Stomach smooth muscle (tissue), 2 donors: ENCODE measurements at regions not wholly inside any gene's neighbourhood (a gene's known extent, or its start where the extent isn't known, plus 50 kb on each side); places are given as distances from the start of the nearest gene placed in this dataset.

Experiments
- H3K27ac ChIP-seq: one replicate; pipeline ENCODE4 v1.7.0; 2013; ENCODE audit warnings: mild to moderate bottlenecking, low read length, inconsistent platforms
- H3K27me3 ChIP-seq, 2 donors: one replicate each; pipeline ENCODE4 v1.7.0; 2013; ENCODE audit warnings: low read length in 2 of 2; ENCODE audit not compliant: insufficient read depth in 2 of 2, control insufficient read depth in 1 of 2
- H3K36me3 ChIP-seq, 2 donors: one replicate each; pipeline ENCODE4 v1.7.0; 2013; ENCODE audit warnings: low read length in 2 of 2; ENCODE audit not compliant: control insufficient read depth in 2 of 2, insufficient read depth in 2 of 2
- H3K4me1 ChIP-seq: one replicate; pipeline ENCODE4 v1.7.0; 2013; ENCODE audit warnings: low read length; ENCODE audit not compliant: control insufficient read depth, insufficient read depth
- H3K4me3 ChIP-seq, 2 donors: one replicate each; pipeline ENCODE4 v1.7.0; 2013; ENCODE audit warnings: low read length in 2 of 2
- H3K9ac ChIP-seq, 2 donors: one replicate each; pipeline ENCODE4 v1.7.0; 2013; ENCODE audit warnings: low read length in 2 of 2, mild to moderate bottlenecking in 1 of 2
- H3K9me3 ChIP-seq, 2 donors: one replicate each; pipeline ENCODE4 v1.7.0; 2013; ENCODE audit warnings: low read length in 2 of 2; ENCODE audit not compliant: control insufficient read depth in 2 of 2
- donor health status: healthy.
- donor health status: Pancreatic carcinoma.

- H3K9ac ChIP-seq = no peak overlapping the region
- H3K36me3 ChIP-seq = no peaks in the 10 kb centered on the region
- no peak overlapping the region for H3K4me3 ChIP-seq
- no peak overlapping the region for H3K27ac ChIP-seq
- peaks cover 9 to 15% of the 10 kb centered on the region in 2 donors for H3K9me3 ChIP-seq
- H3K27me3 ChIP-seq = no peaks in the 10 kb centered on the region
- no peaks in the 10 kb centered on the region for H3K4me1 ChIP-seq
Measured at GRCh38 chr6:156026486-156027247, 571.0 kb upstream of the NOX3 start.

- no peak overlapping the region for H3K9ac ChIP-seq
- peaks cover 9 to 15% of the 10 kb centered on the region in 2 donors for H3K9me3 ChIP-seq
- H3K4me1 ChIP-seq = no peaks in the 10 kb centered on the region
- H3K36me3 ChIP-seq = no peaks in the 10 kb centered on the region
- no peak overlapping the region for H3K4me3 ChIP-seq
- no peaks in the 10 kb centered on the region for H3K27me3 ChIP-seq
- no peak overlapping the region for H3K27ac ChIP-seq
Measured at GRCh38 chr6:156024339-156024738, 568.7 kb upstream of the NOX3 start.

GRCh38 chr6:156021746-156022396 is 566.2 kb upstream of the NOX3 start:
- Histone ChIP-seq H3K36me3 (no peaks in the 10 kb centered on the region), H3K27me3 (no peaks in the 10 kb centered on the region), H3K9ac (no peak overlapping the region), H3K9me3 (peaks cover 9 to 15% of the 10 kb centered on the region in 2 donors), H3K4me3 (no peak overlapping the region), H3K27ac (peak overlapping the region; percentile 25), H3K4me1 (no peaks in the 10 kb centered on the region)

GRCh38 chr6:156017838-156018237 is 562.2 kb upstream of the NOX3 start:
- H3K4me1 ChIP-seq = peaks cover 14% of the 10 kb centered on the region
- no peaks in the 10 kb centered on the region for H3K27me3 ChIP-seq
- no peaks in the 10 kb centered on the region for H3K9me3 ChIP-seq
- no peaks in the 10 kb centered on the region for H3K36me3 ChIP-seq
- no peak overlapping the region for H3K9ac ChIP-seq
- no peak overlapping the region for H3K27ac ChIP-seq
- no peak overlapping the region for H3K4me3 ChIP-seq

GRCh38 chr6:156016186-156016976 is 560.7 kb upstream of the NOX3 start:
- Histone ChIP-seq H3K9me3 (no peaks in the 10 kb centered on the region), H3K27ac (no peak overlapping the region), H3K4me3 (no peak overlapping the region), H3K36me3 (no peaks in the 10 kb centered on the region), H3K4me1 (peaks cover 14% of the 10 kb centered on the region), H3K27me3 (no peaks in the 10 kb centered on the region), H3K9ac (no peak overlapping the region)

GRCh38 chr6:156013155-156013554 is 557.5 kb upstream of the NOX3 start:
- H3K9me3 ChIP-seq = peaks cover 0 to 2% of the 10 kb centered on the region in 2 donors
- H3K27ac ChIP-seq = no peak overlapping the region
- no peak overlapping the region for H3K9ac ChIP-seq
- H3K4me3 ChIP-seq = peak overlapping the region in 1 of 2 donors; percentile 22
- no peaks in the 10 kb centered on the region for H3K36me3 ChIP-seq
- H3K4me1 ChIP-seq = peaks cover 14% of the 10 kb centered on the region
- H3K27me3 ChIP-seq = no peaks in the 10 kb centered on the region

GRCh38 chr6:156009656-156010055 is 554.0 kb upstream of the NOX3 start:
- H3K27ac ChIP-seq = no peak overlapping the region
- no peak overlapping the region for H3K4me3 ChIP-seq
- no peaks in the 10 kb centered on the region for H3K36me3 ChIP-seq
- H3K4me1 ChIP-seq = peaks cover 13% of the 10 kb centered on the region
- peaks cover 0 to 2% of the 10 kb centered on the region in 2 donors for H3K9me3 ChIP-seq
- H3K9ac ChIP-seq = no peak overlapping the region
- no peaks in the 10 kb centered on the region for H3K27me3 ChIP-seq

GRCh38 chr6:156004796-156005195 is 549.2 kb upstream of the NOX3 start:
- Histone ChIP-seq H3K4me1 (no peaks in the 10 kb centered on the region), H3K9me3 (peaks cover 0 to 2% of the 10 kb centered on the region in 2 donors), H3K27me3 (no peaks in the 10 kb centered on the region), H3K9ac (no peak overlapping the region), H3K27ac (no peak overlapping the region), H3K36me3 (no peaks in the 10 kb centered on the region), H3K4me3 (no peak overlapping the region)

- H3K9me3 ChIP-seq = no peaks in the 10 kb centered on the region
- H3K4me3 ChIP-seq = no peak overlapping the region
- no peak overlapping the region for H3K9ac ChIP-seq
- no peaks in the 10 kb centered on the region for H3K4me1 ChIP-seq
- H3K27ac ChIP-seq = no peak overlapping the region
- no peaks in the 10 kb centered on the region for H3K27me3 ChIP-seq
- H3K36me3 ChIP-seq = no peaks in the 10 kb centered on the region
Measured at GRCh38 chr6:155996151-155996550, 540.5 kb upstream of the NOX3 start.

- no peak overlapping the region for H3K27ac ChIP-seq
- H3K27me3 ChIP-seq = no peaks in the 10 kb centered on the region
- H3K36me3 ChIP-seq = no peaks in the 10 kb centered on the region
- H3K9me3 ChIP-seq = no peaks in the 10 kb centered on the region
- H3K4me1 ChIP-seq = no peaks in the 10 kb centered on the region
- no peak overlapping the region for H3K4me3 ChIP-seq
- no peak overlapping the region for H3K9ac ChIP-seq
Measured at GRCh38 chr6:155995281-155995680, 539.6 kb upstream of the NOX3 start.
